Peyer's patch (tissue), 4 donors: ENCODE measurements at regions not wholly inside any gene's neighbourhood (a gene's known extent, or its start where the extent isn't known, plus 50 kb on each side); places are given as distances from the start of the nearest gene placed in this dataset.

Experiments used
- POLR2A ChIP-seq, 2 donors: fragments of 450-650 bp; IDR thresholded peaks; one replicate each; pipeline ENCODE4 v1.5.1; 2017; ENCODE audit warnings: antibody characterized with exemption in 2 of 2, mild to moderate bottlenecking in 2 of 2, moderate library complexity in 2 of 2
- TF ChIP-seq, protein P1 (sequence below), 6 experiments: fragments of 450-650 bp in 4 of 6; fragments of 200-600 bp in 2 of 6; sonication (generic) in 1 of 6; IDR thresholded peaks; one replicate each; pipeline ENCODE4 v1.5.1; 2017 to 2019; ENCODE audit warnings: antibody characterized with exemption in 6 of 6, mild to moderate bottlenecking in 3 of 6, moderate library complexity in 1 of 6

DNA sequence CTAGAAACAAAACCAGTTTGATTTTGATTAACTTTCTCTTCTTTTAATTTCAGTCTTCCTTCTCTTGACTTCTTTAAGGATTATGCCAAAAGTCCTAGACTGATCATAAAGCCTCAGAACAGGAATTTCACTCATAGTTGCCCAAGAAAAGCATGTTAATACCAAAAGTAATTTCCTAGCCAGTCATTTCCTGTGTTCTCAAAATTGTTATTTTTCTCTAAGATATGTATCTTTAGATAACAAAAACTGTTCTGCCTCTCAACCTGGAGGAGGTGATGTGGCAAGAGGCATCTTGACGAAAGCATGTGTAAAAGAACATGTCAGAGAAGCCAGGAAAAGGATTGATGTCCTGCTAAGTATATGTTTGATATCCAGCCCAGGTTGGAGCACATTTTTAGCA is 78.0 kb upstream of the IPO9 start:
- TF ChIP-seq, protein P1, sequence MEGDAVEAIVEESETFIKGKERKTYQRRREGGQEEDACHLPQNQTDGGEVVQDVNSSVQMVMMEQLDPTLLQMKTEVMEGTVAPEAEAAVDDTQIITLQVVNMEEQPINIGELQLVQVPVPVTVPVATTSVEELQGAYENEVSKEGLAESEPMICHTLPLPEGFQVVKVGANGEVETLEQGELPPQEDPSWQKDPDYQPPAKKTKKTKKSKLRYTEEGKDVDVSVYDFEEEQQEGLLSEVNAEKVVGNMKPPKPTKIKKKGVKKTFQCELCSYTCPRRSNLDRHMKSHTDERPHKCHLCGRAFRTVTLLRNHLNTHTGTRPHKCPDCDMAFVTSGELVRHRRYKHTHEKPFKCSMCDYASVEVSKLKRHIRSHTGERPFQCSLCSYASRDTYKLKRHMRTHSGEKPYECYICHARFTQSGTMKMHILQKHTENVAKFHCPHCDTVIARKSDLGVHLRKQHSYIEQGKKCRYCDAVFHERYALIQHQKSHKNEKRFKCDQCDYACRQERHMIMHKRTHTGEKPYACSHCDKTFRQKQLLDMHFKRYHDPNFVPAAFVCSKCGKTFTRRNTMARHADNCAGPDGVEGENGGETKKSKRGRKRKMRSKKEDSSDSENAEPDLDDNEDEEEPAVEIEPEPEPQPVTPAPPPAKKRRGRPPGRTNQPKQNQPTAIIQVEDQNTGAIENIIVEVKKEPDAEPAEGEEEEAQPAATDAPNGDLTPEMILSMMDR (IDR thresholded peaks at IDR 0.05): no peak
- TF ChIP-seq POLR2A (IDR thresholded peaks at IDR 0.05): no peak
